Right renal pelvis (tissue), 4 donors: ENCODE measurements at regions not wholly inside any gene's neighbourhood (a gene's known extent, or its start where the extent isn't known, plus 50 kb on each side); places are given as distances from the start of the nearest gene placed in this dataset.
"Not testable (repeated sequence)": the region's sequence is repeated elsewhere in the genome, so short reads cannot be mapped to it uniquely, and the experiment has no call there.

Experiments used
- DNase-seq, 4 donors: peaks; one replicate each; pipeline ENCODE4 v3.0.0-alpha.2; 2013; ENCODE audit warnings: low read depth in 4 of 4, low spot score in 3 of 4, missing footprints in 1 of 4

DNA sequence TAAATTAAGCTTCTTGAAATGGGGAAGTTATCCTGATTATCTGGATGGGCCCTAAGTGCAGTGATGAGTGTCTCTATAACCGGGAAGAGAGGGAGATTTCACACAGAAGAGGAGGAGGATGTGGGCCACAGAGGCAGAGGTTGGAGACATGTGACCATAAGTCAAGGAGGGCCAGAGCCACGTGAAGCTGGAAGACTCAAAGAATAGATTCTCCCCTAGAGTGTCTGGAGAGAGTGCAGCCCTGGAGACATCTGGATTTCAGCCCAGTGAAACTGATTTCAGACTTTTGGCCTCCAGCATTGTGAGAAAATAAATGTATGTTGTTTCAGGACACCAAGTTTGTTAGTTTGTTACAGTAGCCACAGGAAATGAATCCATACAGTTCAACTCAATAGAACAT is 442.9 kb downstream of the NTRK2 start:
- no peak for DNase-seq

DNA sequence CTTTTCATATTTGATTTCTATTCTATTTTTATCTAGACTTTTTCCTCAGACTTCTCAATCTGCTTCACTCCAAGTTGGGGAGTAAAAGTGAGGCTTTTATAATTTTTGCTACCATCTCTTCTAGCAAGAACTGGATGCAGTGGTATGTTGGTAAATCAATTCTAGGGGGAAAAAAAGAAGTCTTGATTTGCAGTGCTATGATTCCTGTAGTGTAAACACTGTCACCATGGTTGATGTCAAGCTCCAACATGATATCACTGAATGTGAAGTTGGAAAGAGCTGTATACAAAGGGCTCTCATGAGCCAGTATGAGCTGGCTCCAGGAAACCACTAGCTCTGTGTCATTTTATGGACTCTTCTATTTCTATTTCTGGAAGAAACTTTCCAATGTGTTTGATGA is 439.2 kb downstream of the NTRK2 start:
- no peak for DNase-seq

DNA sequence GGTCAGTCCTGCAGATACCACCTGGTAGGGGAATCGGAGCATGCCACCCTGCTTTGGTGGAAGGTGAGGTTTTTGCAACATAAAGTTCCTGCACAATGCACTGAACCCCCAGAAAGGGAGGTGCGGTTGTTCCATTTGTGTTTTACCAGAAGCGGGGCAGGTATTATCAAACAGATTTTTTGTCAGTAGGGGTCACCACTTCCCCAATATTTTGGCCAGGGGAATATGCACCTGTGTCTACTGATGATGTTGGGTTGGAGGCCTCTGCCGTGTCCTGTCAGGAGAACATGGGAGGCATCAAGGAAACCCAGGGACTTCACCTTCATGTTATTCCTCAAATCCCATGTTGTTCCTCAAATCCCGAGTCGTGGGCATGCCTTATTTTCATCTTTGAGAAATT is 438.7 kb downstream of the NTRK2 start:
- no peak for DNase-seq

DNA sequence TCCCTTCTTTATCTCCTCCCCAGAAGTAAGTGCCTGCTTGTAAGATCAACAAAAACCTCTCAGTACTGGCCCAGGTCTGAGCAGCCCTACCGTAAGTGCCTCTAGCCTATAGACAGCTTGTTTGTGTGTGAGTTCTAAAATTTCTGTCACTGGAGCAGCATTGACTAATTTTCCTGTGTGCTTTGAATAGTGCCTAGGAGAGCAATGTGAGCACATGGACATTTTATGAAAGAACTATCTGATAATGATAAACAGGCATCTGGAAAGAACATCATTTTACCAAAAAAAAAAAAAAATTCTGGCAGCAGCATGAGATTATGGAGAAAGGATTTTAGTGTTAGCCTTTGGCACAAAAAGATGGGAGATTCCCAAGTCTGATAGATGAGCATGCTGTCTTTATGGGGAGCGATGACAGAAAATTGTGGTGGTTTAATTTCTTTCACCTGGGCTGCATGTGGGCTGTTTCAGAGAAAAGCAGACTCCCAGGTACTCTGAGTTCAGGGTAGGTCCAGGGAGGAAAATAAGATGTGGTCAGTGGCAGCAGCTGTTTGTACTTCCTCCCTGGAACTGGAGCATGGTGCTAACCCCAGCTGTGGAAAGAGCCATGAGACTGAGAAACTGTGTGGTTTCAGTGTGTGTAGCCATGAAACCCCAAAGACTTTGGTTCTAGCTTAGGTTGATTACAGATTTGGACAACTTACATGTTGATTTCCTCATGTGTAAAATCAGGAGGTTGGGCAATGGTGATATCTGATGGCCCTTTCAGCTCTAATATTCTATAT is 419.9 kb downstream of the NTRK2 start:
- DNase-seq, result no peak

DNA sequence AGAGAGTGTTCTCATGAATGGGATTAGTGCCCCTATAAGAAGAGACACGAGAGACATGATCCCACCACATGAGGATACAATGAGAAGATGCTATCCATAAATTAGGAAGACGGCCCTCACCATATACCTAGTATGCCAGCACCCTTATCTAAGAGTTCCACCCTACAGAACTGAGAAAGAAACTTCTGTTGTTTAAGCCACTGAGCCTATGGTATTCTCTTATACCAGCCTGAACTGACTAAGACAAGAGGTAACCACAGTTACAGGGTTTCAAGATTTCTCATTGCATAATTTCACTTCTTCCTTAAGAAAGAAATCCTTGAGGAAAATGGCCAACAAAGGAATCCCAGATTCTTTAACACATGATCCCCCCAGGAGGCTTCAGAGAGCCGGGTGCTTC is 412.4 kb downstream of the NTRK2 start:
- no peak for DNase-seq

DNA sequence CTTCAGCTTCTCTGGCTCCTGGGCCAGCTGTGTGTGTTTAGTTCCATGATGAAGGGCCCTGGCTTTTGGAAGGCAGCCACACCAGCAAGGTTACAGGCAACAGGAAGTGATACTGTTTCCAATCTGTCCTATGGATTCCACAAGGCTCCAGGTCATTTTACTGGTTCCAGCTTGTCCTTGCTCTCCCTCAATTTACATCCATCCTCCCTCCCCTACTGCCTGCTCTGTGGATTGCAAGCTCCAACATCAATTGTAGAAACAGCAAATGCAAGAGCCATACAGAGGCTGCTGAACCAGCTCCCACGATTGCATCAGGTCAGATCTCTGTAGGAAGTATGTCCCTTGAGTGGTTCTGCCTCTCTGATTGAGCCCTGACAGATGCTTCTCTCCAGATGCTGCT is 409.8 kb downstream of the NTRK2 start:
- no peak for DNase-seq

DNA sequence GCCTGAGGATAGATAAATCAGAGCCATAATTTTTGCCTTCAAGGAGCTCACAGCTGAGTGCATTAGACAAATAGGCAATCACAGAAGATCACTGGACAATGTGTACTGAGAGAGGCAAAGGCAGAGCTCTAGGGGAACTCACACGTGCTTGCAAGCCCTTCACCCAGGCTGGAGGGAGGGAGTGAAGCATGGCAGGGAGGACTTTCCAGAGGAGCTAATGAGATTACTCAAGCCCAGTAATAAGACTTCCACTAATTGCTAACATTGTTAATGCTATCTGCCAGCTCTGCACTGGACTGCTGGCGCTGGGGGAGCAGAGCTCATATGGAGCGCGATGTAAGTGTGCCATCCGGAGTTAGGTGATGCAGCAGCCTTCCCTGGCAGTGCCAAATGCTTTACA is 408.4 kb downstream of the NTRK2 start:
- DNase-seq, result no peak

DNA sequence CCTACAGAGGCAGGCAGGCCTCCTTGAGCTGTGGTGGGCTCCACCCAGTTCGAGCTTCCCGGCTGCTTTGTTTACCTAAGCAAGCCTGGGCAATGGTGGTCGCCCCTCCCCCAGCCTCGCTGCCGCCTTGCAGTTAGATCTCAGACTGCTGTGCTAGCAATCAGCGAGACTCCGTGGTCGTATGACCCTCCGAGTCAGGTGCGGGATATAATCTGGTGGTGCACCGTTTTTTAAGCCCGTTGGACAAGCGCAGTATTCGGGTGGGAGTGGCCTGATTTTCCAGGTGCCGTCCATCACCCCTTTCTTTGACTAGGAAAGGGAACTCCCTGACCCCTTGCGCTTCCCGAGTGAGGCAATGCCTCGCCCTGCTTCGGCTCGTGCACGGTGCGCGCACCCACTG is 407.6 kb downstream of the NTRK2 start:
- DNase-seq, result not testable (repeated sequence)
